ENCODE measurements at regions not wholly inside any gene's neighbourhood (a gene's known extent, or its start where the extent isn't known, plus 50 kb on each side); places are given as distances from the start of the nearest gene placed in this dataset.

GRCh38 chr11:101269990-101270660 lies 140.5 kb upstream of the PGR start:
- TF ChIP-seq CTCF (IDR thresholded peaks at IDR 0.05) = no peak
- no peak for TF ChIP-seq POLR2A (IDR thresholded peaks at IDR 0.05; ENCODE audit: low read depth)
- TF ChIP-seq POLR2AphosphoS5 (IDR thresholded peaks at IDR 0.05) = no peak
- TF ChIP-seq EP300 (IDR thresholded peaks at IDR 0.05) = no peak
